HG03571 (cell line): ENCODE measurements at regions not wholly inside any gene's neighbourhood (a gene's known extent, or its start where the extent isn't known, plus 50 kb on each side); places are given as distances from the start of the nearest gene placed in this dataset.

Experiments
- ATAC-seq: cut with Tn5 transposase; IDR thresholded peaks from one replicate; pipeline ENCODE4 v1.9.1; 2021; ENCODE audit not compliant: unreplicated experiment

DNA sequence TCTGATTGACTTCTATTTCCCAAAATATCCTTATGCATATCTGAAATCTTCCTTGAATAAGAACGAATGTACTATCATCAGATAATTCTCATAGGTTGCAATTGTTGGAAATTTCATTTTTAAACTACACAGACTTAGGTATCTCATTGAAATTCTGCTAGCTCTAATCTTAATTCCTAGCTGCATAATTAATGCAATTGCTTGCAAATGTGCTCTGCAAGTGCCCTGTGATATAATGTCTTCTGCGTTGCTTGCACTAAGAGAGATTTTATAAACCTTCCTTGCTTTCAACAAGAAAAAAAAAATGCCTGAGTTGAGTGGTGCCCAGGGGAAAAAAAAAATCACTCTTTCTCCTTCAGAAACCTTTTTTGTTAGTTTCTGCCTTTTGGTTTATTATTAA, 354.9 kb downstream of the TFAP2A start:
- no peak for ATAC-seq

- no peak for ATAC-seq
These were observed 360.2 kb downstream of the TFAP2A start for GRCh38 chr6:10054672-10055071.

GRCh38 chr6:10051283-10051682, 363.6 kb downstream of the TFAP2A start:
- ATAC-seq, result no peak

DNA sequence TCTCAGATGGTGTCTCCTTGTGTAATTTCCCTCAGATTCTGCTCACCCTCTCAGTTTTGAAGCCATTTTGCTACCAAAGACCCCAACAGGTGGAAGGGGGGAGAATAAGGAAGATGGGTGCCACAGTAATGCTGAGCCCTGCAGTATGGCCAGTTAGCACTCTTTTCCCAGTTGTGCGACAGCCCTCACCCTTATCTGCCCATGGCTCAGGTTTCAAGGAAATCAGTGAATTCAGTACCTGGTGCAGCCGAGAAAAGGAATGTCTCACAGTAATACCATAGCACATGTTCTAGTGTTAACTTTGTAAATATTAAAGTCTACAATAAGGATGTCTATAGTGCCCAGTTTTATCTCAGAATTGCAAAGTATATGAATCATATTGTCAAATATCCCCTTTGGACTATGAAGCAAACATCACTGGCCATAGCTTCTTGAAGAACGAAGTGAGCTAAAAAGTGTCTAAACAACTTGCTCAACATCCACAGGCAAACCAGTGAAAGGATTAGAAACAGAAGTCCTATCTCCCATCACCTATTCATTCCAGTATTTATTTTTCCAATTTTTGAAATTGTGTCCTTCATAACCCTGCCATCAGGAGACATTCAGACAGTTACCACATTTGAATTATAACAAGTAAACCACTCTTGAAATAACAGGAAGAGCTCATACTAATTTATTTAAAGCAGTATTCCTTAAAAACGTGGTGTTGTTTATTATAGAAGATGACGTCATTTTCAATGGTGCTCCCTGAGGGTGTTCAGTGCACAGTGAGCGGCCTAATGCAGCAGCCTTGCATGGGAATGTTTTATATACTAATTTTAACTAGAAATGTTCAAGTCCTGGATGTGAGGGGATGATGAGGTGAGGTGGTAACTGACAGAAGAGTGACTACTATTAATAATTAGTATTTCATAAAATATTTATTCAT, 366.2 kb downstream of the TFAP2A start:
- no peak for ATAC-seq

DNA sequence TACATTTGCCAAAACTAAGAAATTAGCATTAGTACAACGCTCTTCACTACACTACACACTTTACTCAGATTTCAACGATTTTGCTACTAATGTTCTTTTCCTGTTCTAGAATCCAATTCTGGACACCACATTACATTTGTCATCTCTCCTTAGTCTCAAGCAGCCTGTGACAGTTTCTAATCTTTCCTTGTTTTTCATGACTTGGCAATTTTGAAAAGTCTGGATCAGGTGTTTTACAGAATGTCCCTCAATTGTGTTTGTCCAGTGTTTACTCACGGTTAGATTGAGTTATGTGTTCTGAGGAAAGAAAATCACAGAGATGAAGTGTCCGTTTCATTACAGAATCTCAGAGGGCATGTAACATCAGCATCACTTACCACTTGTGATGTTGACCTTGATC, 372.6 kb downstream of the TFAP2A start:
- ATAC-seq, result no peak

DNA sequence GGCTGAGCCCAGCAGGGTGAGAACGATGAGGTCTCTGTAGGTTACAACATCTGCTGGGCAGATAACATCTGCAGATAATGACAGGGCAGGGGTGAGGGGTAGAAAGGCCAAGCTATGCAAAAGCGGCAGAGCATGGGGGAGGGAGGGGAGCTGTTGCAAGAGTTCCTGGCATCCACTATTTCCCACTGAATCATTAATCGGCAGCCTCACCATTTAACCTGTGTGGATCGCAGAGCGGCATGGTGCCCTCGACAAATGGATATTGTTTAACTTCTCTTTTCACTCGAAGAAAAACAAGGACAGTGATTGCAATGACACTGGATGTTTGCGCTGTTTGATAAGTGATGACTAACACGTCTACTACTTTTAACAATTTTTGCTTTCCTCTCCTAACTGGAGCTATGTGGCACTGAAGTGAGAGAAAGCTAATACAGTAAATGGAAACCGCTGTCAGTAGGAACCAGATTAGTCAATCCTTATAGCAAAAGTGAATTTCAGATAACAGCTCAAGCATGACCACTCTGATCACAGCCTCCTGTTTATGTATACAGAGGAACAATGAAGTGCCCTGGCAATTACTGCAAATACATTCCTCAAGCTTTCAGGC, 381.5 kb downstream of the TFAP2A start:
- ATAC-seq, result no peak

- ATAC-seq, result no peak
These were observed 383.3 kb downstream of the TFAP2A start for GRCh38 chr6:10031617-10032016.

DNA sequence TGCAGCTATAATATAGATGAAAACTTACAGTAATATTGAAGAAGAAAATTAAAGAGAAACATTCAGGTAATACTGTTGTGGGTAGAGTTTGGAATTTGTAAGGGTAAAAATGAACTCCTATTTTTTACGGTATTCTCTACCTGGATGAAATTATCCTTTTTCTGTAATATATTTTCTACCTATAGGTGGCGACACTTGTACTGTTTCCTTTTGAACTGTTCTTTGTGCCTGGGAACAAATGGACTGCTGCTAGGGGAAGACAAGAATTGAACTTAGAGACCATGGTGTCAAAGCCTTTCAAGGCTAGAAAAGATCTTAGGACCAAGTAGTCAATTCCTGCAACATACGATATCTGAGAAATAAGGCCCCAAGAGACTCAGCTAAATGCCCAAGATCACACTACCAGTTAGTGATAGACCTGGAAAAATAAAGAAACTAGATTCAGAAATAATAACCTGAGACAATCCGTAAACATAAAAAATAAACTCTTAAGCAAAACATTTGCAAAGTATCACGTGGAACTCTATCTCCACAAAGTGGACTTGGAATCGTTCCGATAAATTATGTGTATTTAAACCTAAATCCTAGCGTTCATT, 383.8 kb downstream of the TFAP2A start:
- no peak for ATAC-seq

DNA sequence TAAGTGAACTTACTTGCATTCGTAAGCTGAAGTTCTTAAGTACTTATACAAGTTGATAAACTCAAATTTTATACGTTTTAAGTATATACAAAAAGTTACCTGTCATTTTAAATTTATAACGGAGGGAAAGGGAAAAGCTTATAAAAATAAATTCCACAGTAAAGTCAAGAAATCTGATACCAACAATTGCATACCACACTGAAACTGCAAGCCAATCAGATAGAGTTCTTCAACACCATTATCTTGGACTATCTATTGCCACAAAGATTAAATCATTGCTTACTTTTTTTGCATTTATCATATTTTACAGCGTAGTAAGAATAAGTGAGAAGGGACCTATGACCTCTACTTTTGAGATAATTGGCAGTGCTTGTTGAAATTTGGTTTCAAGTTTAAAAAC, 386.7 kb downstream of the TFAP2A start:
- no peak for ATAC-seq

- no peak for ATAC-seq
These were observed 395.0 kb downstream of the TFAP2A start for GRCh38 chr6:10019851-10020250.

DNA sequence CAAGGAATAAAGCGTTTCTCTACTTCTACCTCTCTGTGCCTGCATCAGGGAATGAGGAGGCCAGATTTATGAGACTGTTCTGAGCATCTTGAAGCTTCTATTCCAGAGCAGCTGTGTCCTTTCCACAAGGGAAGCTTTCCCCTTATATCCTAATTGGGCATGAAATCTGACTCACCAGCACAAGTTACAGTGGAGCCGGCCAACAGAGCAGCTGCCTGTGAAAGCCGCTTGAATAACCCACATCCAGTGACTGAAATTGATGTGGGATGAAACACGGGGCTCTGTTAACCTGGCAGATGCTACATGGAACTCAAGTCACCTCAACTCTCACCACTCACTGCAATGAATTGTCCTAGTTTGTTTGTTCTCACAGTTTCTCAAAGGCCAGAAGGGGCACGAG, 400.3 kb downstream of the TFAP2A start:
- no peak for ATAC-seq

DNA sequence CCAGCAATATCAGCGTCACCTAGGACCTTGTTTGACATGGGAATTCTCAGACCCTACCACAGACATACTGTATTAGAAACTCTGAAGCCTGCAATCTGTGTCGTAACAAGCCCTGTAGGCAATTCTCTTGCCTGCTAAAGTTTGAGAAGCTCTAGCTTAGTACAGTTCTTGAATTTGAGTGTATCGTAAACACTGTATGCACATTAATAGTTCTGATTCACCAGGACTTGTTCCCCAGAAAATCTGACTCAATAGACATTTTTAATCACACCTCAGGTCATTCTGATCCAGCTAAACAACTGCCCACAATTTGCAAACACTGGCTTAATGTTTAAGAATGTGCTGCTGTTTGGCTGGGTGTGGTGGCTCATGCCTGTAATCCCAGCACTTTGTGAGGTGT, 414.3 kb downstream of the TFAP2A start:
- no peak for ATAC-seq

- no peak for ATAC-seq
These were observed 415.1 kb downstream of the TFAP2A start for GRCh38 chr6:9999796-10000195.

- ATAC-seq, result no peak
These were observed 428.6 kb downstream of the TFAP2A start for GRCh38 chr6:9986273-9986672.

DNA sequence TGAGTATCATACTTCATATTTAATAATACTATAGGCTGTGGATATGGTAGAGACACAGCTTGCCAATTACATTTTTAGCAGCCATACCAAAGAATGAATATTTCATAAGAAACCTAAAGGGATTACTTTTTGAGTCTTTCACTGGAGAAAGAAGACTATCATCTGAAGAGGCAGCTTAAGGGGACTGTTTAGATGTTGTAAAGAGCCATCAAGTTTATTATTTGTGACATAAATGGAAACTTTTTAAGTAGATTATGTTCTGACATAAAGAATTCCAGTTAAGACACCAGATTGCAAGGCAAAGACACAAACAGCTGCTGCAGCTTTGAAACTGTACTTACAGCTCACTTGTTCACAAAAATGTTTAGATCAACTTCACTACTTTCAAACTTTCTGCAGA, 429.4 kb downstream of the TFAP2A start:
- no peak for ATAC-seq

DNA sequence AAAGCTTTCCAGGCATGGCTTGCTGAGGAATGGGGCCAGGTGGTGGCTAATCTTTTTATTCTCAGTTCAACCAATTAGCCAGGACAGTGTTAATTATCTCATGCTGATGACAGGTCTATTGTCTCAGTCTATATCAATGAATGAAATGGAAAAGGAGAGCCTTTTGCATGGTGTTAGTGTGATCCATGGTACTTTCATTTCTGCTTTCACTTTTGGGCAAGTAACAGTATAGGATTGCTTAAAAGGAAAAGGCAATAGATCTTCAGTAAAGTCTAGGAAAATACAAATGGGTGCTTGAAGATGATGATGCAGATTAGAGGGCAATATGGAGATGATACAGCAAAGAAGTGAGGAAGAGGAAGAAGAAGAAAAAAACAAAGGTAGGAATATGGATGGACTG, 430.3 kb downstream of the TFAP2A start:
- ATAC-seq, result no peak

DNA sequence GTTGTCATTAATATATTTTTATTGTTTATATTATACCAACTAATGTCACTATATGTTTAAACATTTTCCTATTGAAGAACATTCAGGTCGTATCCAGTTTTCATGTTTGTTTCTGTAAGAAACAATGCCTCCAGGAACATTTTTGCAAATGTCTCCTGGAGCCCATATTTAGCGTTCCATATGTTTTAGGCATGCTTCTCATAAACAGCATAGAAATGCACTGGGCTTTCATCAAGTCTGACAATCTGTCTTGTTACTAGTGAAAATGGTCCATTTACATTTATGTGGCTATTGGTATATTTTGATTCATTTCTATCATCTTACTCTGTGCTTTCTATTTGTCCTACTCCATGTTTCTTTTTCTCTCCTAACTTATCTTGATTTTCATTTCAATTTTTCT, 431.7 kb downstream of the TFAP2A start:
- no peak for ATAC-seq

GRCh38 chr6:9982215-9982614, 432.7 kb downstream of the TFAP2A start:
- ATAC-seq, result no peak

DNA sequence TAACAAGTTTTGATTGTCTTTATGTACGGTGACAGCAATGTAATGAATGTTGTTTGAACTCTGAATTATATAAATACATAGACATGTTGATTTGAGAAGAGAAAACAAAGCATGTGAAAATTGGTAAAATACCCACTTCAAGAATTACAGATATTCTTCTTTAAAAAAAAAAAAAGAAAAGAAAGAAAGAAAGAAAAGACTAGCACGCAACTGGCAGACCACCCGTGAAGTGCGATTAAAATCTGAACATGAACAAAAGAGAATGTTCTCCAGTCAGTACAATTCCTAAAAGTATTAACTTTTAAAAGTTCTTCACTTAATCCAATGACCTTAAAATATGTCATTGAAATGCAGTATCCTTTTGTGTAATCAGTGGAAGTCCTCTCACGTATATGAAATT, 434.9 kb downstream of the TFAP2A start:
- no peak for ATAC-seq

DNA sequence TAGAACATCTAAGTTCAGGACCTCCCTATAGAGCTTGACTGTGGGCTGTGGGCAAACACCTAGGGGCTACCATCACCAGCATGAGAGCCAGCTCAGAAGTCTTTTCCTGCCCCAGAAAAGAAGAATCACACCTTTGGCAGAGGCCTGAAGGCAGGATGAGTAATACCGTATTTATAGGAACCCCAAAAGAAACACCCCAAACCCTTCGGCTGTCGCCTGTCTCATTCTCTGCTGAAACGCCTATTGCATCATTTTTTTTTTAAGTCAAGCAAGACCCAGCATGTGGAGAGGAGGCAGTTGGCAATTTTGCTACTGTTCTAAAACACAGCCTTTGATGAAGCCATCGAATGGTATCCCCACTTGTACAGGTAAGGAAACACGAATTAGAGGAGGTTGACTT, 436.4 kb downstream of the TFAP2A start:
- no peak for ATAC-seq

DNA sequence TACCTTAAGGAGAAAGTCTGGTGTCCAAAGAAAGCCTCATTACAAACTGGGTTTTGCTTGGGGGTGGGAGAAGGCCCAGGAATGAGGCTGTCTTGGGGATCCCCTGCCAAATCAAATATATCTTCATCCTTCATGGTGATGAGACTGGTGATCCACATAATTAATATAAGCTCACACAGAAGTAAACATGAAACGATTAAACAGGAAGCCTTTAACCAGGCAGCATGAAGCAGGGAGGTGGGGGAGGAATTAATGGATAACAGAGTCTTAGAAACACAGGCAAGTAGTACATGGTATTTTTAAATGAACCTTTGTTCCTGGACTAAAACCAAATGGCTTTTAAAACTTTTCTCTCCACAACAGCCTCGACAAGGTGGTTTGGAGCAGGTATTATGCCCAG, 437.5 kb downstream of the TFAP2A start:
- ATAC-seq, result no peak

DNA sequence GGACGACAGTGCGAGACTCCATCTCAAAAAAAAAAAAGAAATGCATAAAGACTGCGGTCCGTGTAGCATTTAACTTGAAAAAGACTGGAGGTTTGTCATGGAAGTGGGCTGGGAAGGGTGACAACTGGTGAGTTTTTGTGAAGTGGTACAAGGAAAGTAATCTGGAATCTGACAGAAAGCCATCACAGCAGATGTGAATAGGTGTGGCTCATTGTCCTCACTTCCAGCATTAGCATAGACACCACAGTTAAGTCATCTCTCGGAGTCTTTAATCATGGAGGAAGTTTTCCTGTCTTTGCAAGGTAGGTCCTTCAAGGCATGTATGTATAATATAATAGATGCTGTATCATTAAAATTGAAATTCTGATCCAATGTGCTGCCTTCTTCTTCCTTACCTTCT, 453.2 kb downstream of the TFAP2A start:
- no peak for ATAC-seq
